GM12892 (cell line): ENCODE measurements at regions not wholly inside any gene's neighbourhood (a gene's known extent, or its start where the extent isn't known, plus 50 kb on each side); places are given as distances from the start of the nearest gene placed in this dataset.
"Not testable (repeated sequence)": the region's sequence is repeated elsewhere in the genome, so short reads cannot be mapped to it uniquely, and the experiment has no call there.

Experiments used
- POLR2A ChIP-seq: IDR thresholded peaks from 2 replicates; pipeline ENCODE4 v1.6.1; 2011; ENCODE audit warnings: low read depth, low read length, control low read depth
- POLR2AphosphoS5 ChIP-seq: IDR thresholded peaks from 2 replicates; pipeline ENCODE4 v1.6.1; 2011; ENCODE audit warnings: low read depth, low read length, control low read depth
- TAF1 ChIP-seq: IDR thresholded peaks from 2 replicates; pipeline ENCODE4 v1.6.1; 2011; ENCODE audit warnings: low read depth, mild to moderate bottlenecking, control low read depth, low read length, borderline replicate concordance

- not testable (repeated sequence) for TF ChIP-seq POLR2A, POLR2AphosphoS5, TAF1
These were observed 306.2 kb downstream of the PPP4R3C start for GRCh38 chrX:27156921-27157320.
